Erythroblast (primary cell): ENCODE measurements at regions not wholly inside any gene's neighbourhood (a gene's known extent, or its start where the extent isn't known, plus 50 kb on each side); places are given as distances from the start of the nearest gene placed in this dataset.

Source experiments
- GATA1 ChIP-seq: IDR thresholded peaks from 2 replicates; pipeline ENCODE4 v1.6.1; 2011; ENCODE audit warnings: low read depth, mild to moderate bottlenecking, control low read depth, low read length, moderate library complexity
- POLR2A ChIP-seq: IDR thresholded peaks from 2 replicates; pipeline ENCODE4 v1.6.1; 2011; ENCODE audit warnings: mild to moderate bottlenecking, low read length

GRCh38 chr18:68409576-68409975 lies 305.3 kb downstream of the TMX3 start:
- no peak for TF ChIP-seq POLR2A
- TF ChIP-seq GATA1: no peak
